HCEC 1CT (cell line): ENCODE measurements at regions not wholly inside any gene's neighbourhood (a gene's known extent, or its start where the extent isn't known, plus 50 kb on each side); places are given as distances from the start of the nearest gene placed in this dataset.

ENCODE experiments used
- DNase-seq: peaks from one replicate; pipeline ENCODE4 v3.0.0-alpha.2; 2017

DNA sequence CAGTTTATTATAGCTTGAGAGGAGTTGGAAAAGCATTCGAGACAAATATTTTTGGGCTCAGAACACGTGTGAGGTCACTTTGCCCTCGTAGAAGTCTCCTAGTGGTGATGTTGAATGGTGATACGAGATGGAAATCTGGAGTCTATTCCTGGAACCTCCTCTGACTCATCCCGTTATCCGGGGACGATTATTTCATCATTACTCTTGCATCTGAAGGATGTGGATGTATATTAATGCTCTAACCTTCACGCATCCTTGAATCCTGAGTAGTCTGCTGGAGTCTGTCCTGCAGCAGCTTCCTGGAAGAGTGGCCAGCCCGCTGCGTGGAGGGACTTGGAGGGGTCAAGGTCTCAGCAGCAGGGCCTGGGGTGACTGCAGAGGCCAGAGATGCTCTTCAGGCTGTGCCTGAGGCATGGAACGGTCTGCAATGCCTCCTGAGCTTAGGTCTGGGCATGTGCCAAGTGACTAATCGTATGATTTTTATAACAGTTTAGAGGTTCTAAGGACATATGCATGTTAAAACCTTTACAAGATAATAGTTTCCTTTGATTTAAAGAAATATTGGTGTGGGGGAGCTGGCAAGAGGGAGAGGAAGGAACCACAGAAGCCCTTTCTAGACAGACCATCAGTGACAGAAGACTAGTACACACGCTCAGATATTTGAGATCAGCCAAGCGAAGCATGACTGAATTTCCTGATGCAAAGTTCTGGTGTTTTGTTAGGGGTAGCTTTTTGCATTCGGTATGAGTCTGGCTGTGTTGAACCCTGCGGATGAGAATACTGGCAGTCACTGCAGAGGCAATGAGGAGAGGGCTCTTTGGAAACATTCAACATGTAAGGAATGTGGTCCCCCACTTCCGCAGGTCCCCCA is 400.2 kb downstream of the QKI start:
- DNase-seq, result peak; percentile 72

DNA sequence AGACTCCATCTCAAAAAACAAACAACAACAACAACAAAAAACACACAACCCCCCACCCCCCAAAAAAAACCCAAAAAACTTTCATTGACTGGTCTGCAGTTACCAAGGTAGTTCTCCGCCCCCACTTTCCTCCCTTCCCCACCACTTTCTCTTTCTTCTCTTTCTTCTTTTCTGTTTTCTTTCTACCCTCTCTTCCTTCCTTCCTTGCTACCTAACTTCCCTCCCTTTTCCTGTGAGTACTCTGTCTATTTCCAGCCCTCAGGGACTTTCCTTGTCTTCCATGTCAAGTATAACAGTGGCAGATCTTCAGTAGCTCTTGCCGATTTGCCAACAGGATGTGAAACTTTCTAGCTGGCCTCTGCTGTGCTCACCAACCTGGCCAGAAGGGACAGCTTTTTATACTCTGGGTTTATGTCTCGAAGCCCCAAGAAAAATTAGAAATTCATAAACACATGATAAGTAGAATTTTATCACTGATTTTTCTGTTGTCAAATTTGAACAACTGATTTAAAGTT is 399.5 kb downstream of the QKI start:
- DNase-seq, result no peak

DNA sequence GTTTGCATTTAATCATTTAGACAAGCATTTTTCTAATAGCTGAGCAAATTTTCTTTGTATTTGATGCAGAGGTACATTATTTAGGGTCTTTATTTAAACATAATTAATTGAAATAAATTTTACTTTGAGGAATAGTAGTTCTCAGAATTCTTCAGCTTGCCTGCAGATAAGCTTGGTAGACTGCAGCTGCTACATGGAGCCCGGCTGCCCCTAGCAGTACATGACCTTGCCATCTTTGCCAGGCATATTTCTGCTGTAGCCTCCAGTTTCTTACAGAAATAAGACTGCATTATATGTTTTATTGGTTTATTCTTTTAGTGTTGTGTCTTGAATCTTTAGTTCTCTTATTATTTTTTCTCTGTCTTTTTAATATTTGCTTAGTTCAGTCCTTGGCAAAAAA is 396.8 kb downstream of the QKI start:
- DNase-seq, result no peak

DNA sequence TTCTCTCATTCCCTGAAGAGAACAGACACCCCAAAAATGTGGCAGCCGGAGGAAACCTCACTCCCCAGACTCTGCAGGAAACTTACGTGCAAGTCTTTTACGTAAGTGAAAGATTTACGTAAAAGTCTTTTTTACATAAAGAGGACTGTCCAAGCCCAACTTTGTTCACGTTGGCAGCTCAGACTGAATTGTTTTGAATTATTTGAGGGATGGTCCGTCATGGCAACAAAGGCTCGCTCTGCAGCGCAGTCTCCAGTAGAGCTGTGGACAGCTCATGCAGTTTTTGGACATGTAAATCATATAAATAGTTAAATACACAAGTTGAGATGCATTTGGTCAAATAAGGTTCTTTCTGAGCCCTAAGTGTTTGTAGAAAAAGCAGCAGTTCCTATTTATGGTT is 394.8 kb downstream of the QKI start:
- DNase-seq, result no peak

DNA sequence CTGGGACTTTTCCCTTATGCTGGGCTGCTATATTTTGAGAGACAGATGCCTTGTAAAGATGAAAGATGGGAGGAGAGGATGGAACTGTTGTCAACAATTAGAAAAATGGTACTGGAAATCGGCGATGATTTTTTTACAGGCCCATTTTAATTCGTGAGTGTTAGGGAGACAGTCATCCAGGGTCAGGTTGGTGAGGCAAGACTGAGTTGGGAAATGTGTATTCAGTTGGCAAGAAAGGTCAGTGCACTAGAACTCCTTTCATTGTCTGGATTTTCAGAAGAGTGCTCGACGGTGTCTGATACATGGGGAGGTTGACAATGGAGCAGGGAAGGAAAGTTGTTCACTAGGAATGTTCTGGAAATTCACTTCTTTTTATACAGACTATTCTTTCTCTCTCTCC is 394.4 kb downstream of the QKI start:
- no peak for DNase-seq

DNA sequence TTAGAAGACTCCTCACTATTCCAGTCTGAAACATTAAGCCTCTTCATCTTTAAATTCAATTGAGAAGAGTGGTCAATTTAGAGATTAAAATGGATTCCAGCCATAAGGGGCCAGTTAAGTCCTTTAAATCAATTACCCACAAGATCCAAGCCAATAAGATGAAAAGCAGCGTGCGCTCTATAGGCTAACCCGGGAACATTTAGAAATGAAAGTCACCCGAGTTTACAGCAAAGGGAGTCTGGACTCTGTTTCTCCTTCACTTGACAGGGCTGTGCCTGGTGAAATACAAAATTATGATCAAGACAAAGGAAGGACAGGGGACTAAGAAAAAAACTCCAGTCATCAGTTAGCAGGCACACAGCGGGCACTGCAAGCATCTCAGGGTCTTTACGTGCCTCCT is 393.7 kb downstream of the QKI start:
- no peak for DNase-seq

DNA sequence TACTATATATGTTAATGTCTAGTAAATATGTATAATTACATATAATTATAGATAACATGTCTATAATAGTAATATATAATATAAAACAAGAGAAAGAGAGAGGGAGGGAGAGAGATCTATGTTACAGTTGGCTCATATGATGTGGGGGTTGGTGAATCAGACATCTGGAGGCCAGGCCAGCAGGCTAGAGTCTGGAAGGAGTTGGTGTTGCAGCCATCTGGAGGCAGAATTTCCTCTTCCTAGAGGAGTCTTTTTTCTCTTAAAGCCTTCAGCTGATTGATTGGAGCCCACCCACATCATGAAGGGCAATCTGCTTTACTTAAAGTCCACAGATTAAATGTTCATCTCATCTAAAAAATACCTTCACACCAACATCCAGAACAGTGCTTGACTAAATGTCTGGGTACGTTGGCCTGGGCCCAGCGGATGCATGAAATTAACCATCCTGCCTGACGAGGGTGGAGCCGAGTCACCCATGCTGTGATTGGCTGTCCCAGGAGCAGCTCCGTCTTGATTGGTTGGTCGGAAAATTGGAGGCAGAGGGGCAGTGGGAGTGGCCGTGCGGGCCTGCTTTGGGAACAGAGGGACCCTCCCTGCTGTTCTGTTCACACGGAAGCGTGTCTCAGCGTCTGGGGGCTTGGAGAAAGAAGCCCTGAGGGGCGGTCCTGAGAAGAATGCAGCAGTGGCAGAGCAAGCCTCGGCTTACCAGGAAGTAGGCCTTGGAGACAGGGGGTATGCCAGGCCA is 392.4 kb downstream of the QKI start:
- DNase-seq, result no peak

DNA sequence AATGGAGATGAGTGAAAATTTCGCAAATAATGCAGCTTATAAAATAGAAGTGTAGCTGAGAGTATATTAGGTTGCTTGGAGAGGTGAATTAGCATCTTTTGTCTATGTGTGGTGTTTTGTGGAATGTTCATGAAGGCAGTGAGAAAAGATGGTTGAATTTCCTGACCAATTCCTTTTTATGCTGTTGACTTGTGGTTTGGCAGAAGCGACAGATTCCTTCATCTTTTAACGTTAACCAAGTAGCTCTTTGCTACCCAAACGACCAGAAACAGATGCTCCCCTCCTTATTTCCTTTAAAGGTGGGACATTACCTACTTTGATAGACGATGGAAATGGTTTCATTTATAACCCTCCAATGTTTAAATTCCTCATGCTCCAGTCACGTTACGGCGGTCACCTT is 390.5 kb downstream of the QKI start:
- no peak for DNase-seq

DNA sequence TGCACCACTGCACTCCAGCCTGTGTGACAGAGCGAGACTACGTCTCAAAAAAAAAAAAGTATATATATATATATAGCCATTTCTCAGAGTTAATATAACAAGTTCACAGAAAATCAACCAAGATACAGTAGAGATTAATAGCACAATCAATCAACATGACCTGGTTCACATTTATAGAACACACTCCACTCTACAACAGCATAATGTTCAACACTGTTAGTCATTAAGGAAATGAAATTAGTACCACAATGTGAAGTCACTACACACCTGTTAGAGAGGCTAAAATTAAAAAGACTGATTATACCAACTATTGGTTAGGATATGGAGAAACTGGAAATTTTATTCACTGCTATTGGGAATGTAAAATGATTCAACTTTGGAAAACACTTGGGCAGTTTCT is 387.7 kb downstream of the QKI start:
- no peak for DNase-seq

DNA sequence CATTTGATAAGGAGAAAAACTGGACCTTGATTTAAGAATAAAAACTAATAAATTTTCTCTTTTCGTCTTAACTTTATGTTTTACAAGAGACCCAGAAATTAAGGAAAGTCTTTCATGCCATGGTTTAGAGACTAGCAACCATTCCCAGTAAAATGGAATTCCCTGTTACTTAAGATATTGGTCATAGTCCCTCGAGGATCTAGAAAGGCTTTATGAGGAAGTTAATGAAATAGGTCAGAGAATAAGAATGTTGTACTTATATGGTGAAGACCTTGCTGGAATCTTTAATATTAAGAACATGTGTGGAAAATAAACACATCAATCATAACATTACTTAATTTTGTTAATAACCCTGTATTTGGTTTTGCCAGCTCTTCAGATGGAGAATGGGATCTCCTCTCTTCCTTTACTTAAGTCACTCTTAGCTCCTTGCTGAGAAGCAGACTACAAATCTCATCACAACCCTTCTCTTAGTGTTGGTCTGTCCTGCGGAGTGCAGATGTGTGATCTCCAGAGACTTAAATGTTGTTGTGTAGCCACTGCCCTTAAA is 382.9 kb downstream of the QKI start:
- DNase-seq, result no peak

DNA sequence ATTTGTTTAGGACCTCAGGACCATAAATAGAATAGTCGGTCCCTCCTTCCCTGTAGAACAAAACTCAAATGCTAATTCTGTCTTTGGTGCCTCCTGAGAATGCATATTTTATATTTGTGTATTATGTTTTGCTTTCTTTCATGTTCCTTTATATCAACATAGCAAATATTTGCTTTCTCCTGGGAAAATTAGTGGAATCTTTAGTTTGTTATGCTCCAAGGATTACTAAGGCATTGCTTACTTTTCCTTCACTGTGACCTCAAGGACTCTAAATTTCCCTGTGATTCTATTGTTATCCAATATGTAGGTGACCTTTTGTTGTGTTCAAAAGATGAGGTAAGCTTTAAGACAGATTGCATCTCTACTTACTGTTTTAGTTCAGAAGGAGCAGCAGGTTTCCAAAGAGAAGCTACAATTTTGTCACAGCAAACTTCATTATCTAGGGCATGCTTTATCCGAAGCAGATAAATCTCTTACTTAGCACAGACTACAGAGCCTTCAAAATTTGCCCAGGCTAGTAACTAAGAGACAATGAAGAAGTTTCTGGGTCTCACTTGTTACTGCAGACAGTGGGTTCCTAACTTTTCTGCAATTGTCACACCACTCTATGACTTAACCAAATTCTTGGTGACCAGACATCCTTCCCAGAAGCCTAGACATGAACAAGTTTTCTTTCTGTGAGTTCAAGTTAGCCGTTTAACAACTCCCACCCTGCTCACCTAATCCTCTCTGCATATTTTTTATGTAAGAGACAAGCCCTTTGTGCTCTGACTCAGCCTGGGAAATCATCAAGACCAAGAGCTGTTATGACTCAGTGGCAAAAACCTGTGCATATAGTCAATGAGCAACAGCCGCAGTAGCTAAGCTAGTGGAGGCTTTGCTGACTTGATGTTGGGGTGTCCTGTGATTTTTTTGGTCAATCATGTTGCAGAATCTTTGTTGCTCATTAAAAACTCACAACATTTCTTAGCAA is 378.8 kb downstream of the QKI start:
- peak; percentile 69 for DNase-seq

DNA sequence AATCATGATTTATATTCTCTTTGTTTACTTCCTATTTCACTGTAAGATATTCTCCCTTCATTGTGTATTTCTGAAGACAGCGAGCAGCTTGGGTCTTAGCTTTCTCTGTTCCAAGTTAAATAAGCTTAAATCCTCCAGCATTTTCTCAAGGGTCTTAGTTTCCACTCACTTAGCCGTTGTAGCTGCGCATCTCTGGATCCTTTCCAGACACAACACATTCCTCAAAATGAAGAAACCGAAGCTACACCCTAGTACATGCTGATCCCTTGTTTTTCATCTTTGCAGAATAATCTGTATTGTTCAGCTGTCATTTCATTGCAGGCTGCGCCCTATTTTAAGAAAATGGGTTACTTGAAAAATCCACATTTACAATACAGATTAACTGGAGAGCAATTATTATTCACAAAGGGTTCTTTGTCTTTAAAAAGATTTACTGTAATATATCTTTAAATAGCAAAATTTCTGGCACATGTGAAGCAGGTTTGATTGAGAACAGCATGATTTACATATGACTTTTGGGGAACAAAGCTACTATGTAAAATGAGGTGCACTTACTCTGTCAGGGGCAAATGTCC is 375.8 kb downstream of the QKI start:
- DNase-seq, result no peak

DNA sequence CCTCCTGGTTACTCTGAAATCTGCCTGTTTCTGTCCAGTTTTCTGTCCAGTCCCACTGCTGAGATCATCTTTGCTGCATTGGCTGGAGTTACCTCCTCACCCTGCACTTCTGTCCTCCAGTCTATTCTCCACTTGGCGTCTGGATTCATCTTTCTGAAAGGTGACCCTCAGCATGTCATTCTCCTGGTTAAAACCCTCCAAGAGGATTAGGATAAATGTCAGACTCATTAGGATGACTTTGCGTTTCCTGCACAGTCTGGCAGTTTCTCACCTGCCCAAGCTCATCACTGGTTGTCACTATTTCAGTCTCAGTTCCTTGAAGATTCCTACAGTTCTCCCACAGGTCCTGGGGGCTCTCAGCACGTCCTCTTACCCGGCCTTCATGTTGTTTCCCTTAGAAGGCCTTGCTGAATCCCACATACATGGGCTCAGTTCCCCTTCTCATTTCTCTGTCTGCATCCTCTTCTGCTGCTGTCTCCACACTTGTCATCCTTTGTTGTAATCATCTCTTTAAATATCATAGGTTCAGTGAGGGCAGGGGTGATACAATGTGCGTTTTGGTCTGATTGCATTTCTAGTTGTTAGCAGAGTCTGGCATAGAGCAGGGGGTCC is 374.8 kb downstream of the QKI start:
- DNase-seq, result no peak

DNA sequence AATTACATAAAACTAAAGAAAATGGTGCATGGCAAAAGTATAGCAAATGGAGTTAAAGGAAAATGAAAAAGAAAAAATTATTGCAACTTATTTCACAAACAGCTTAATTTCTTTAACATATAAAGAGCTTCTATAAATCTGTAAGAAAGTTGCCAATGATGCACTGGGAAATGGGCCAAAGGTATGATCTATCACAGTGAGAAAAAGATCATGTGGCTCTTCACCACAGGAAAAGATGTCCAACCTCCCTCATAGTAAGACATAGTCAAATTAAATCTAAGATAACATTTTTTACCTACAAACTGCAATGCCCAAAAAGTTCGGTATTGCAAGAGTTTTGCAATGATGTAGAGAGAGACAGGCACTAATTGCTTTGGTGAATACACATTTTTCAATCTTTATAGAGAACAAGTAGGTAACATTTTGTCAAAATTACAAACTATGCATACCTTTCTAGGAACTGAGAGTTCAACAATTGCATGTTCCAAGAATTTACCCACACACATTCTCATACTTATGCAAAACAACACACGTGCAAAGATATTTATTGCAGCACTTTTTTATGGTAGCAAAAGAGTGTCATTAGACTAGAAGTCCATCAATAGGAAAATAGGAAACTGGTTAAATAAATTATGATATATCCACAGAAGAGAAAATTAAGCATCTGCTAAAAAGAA is 372.6 kb downstream of the QKI start:
- DNase-seq, result no peak

DNA sequence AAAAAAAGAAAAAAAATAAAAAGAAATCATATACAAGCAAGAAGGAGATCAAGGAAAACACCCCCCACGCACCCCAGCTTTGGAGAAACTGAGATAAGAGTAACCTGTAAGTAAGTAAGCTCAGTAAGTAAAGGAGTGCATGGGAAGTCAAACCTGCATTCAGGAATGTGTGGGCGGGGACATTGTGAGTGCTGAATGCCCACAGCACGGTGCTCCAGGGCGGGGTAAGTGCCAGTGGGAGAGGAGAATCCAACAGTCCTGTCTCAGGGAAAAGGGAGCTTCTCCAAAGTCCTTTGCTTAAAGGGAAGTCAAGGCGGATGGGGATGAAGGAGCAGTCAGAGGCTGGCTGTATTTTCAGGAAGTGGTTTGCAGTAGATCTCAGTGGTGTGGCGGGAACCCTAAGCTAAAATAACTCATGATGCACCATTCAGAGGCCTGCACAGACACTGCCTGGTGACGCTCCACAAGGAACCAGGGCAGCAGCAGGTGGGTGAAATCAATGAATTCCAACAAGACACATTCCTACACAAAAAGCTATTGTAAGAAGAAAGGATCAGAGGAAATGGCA is 368.0 kb downstream of the QKI start:
- DNase-seq, result no peak

DNA sequence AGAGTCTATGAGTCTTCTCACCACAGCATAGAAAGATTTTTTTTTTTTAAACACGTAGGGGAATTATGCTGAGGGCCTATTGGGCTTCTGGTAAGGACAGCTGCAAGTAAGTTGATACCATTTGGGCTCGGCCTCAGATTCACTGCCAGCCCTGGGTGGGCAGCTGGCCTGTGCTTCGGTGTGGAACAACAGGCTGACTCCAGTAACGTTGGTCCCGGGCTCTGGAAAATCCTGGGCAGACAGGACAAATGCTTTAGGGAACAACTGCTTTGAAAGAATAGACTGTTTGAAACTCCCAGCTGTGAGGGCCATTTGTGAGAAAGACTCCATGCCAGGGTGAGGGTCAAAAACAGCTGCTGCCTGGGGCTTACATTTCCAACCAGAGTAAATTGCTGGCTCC is 366.5 kb downstream of the QKI start:
- no peak for DNase-seq

DNA sequence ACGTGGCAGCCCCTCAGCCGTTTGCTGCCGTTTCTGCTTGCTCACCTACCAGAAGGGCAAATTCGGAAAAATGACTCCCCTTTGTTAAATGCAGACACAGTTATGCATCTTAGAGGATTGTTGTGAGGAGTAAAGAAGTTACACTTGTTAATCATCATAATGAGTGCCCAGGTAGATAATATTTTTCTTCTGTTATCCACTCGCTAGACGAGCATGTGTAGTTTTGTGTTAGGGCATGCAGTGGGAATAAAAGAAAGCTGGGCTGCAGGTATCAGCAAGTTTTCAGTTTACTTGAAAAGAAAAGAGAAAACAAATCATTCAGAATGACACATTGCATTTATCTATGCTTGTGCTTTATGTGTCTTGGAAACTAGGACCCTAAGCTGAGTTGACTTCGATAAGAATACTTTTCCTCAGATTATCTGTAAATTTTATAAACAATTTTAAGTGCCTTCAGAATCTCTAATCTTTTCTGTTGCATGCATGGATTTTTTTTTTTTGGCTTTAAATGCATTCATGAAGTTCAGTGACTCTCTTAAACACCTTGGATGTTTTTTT is 365.3 kb downstream of the QKI start:
- DNase-seq, result no peak

DNA sequence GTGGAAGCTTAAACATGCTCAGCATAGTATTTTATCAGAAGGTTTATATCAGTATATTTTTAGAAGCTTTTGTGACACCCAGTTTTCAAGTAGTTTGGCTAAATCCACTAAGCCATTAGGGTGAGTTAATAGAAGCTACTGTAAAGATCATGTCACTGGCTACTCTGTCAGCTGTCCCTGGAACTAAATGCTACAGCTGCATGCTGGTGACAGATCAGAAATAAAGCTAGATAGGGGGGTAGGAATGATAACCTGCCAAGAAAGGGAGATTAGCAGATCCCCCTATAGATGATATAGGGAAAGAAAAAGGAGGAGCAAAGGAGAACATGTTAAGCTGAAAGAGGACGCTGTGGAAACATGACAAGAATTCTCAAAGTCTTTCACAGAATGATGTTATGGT is 363.2 kb downstream of the QKI start:
- DNase-seq, result no peak

DNA sequence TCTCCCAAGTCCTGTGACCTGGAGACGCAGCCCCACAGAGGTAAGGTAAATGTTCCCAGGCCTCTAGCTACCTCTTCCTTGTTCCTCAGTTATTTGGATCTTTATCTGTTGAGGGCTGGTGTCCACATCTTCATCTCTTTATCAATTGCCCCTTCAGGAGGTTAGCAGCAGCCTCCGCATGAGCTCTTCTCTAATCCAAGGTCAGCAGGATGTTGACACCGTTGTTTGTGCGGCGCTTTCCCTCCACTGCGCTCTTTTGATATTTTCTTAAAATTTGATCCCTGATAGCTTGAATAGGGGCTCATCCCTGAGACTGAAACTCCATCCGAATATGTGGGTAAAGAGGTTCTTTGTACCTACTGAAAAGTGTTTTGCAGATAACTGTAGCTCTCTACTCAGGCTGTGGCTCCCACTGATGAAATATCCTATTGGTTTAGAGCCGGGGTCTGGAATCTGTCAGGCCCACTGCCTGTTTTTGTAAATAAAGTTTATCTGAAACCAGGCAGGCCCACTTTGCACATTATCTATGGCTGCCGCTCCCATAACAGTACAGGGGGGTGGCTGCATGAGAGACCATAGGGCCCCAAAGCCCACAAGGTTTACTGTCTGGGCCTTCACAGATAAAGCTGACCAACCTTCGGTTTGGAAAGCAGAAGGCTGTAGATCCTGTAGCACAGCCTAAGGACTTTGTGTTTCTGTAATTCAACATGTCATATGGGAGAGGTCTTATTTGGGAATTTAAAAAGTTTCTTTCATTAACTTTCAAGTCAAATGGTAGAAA is 362.6 kb downstream of the QKI start:
- no peak for DNase-seq
